ENCODE measurements at regions not wholly inside any gene's neighbourhood (a gene's known extent, or its start where the extent isn't known, plus 50 kb on each side); places are given as distances from the start of the nearest gene placed in this dataset.

DNA sequence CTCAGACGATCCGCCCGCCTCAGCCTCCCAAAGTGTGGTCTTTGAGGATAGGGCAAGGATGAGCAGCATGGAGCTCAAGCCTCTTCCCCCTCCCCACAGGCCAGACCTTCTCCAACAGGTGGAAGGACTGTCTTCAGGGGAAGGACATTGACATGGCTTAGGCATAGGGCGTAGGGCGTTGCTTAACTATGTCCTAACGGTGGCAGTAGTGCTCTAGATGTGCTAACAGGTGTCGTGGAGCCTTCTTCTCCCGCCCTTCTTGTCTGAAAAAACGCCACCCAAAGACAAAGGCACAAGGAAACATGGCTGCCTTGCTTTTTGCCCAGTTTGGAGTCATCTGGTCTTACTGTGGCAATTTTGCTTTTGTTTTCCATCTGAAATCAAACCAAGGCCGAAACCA, 219.8 kb downstream of the OR13H1 start:
- Histone ChIP-seq H3K27ac (ENCODE audit: low read length, poor library complexity, severe bottlenecking) (no peak overlapping the region), H3K23ac (ENCODE audit: low read length in 2 of 2) (no peak overlapping the region), H3K4me2 (ENCODE audit: low read length, poor library complexity, severe bottlenecking) (no peak overlapping the region), H4K91ac (ENCODE audit: low read length) (no peak overlapping the region), H3K4me1 (ENCODE audit: control insufficient read depth, insufficient read depth, low read depth, low read length) (no peaks in the 10 kb centered on the region), H2AFZ (ENCODE audit: low read depth, low read length) (no peak overlapping the region), H3K27me3 (ENCODE audit: control insufficient read depth in 1 of 2, insufficient read depth in 1 of 2, low read length in 2 of 2) (no peaks in the 10 kb centered on the region), H3K79me1 (replicated peaks; ENCODE audit: low read length, poor library complexity, severe bottlenecking) (no peaks in the 10 kb centered on the region), H3K18ac (ENCODE audit: low read depth in 1 of 2, low read length in 2 of 2) (no peak overlapping the region), H2AK5ac (ENCODE audit: low read length, severe bottlenecking) (no peak overlapping the region), H2BK120ac (ENCODE audit: low read depth, low read length) (no peak overlapping the region), H3K4ac (ENCODE audit: low read depth in 1 of 2, low read length in 2 of 2) (no peak overlapping the region), H2BK15ac (ENCODE audit: low read depth, poor library complexity, severe bottlenecking) (no peak overlapping the region), H3K9me3 (ENCODE audit: control insufficient read depth, low read length) (no peaks in the 10 kb centered on the region), H3K14ac (ENCODE audit: low read length in 2 of 2) (no peak overlapping the region), H3K9ac (ENCODE audit: low read length) (peak overlapping the region; percentile 73), H3K4me3 (ENCODE audit: insufficient read depth in 1 of 2, low read depth in 1 of 2, low read length in 2 of 2) (peak overlapping the region in 1 of 2 experiments; percentile 75), H3K36me3 (ENCODE audit: control insufficient read depth in 1 of 2, insufficient read depth in 2 of 2, low read depth in 1 of 2, low read length in 2 of 2) (no peaks in the 10 kb centered on the region), H4K8ac (ENCODE audit: low read length) (no peak overlapping the region), H2BK5ac (ENCODE audit: low read depth, low read length, poor library complexity, severe bottlenecking) (no peak overlapping the region), H2BK12ac (ENCODE audit: low read length in 2 of 2) (no peak overlapping the region)
- 92% methylated on average over 7 of the region's 10 CpGs for WGBS
- DNase-seq: no peak

DNA sequence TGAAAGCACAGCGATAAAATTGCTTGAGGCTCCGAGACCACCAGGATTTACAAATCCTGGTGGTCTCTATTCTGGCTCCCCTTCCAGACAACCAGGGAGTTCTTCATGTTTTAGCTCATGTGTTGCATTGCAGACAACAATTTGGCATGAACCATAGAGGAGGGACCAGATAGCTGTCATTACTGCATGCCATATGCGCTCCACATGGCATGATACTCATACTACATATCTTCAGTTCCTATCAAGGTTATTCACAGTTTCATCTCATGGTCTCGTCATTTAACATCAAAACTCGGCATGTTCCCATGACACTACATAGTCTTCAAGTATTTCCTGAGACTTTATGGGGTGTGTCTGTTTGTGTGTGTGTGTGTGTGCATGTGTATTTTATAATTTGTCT, 220.3 kb downstream of the OR13H1 start:
- no peaks in the 10 kb centered on the region for H3K27me3 ChIP-seq (ENCODE audit: control insufficient read depth in 1 of 2, insufficient read depth in 1 of 2, low read length in 2 of 2)
- no peak overlapping the region for H3K23ac ChIP-seq (ENCODE audit: low read length in 2 of 2)
- peak overlapping the region; percentile 73 for H3K9ac ChIP-seq (ENCODE audit: low read length)
- no peak overlapping the region for H2BK12ac ChIP-seq (ENCODE audit: low read length in 2 of 2)
- H3K4ac ChIP-seq (ENCODE audit: low read depth in 1 of 2, low read length in 2 of 2): no peak overlapping the region
- no peak overlapping the region for H3K18ac ChIP-seq (ENCODE audit: low read depth in 1 of 2, low read length in 2 of 2)
- H3K4me3 ChIP-seq (ENCODE audit: insufficient read depth in 1 of 2, low read depth in 1 of 2, low read length in 2 of 2): peak overlapping the region in 1 of 2 experiments; percentile 75
- H3K79me1 ChIP-seq (replicated peaks; ENCODE audit: low read length, poor library complexity, severe bottlenecking): no peaks in the 10 kb centered on the region
- H3K27ac ChIP-seq (ENCODE audit: low read length, poor library complexity, severe bottlenecking): no peak overlapping the region
- no peak for DNase-seq
- H3K4me1 ChIP-seq (ENCODE audit: control insufficient read depth, insufficient read depth, low read depth, low read length): no peaks in the 10 kb centered on the region
- no peak overlapping the region for H2AFZ ChIP-seq (ENCODE audit: low read depth, low read length)
- H4K8ac ChIP-seq (ENCODE audit: low read length): no peak overlapping the region
- H3K9me3 ChIP-seq (ENCODE audit: control insufficient read depth, low read length): no peaks in the 10 kb centered on the region
- no peak overlapping the region for H2BK120ac ChIP-seq (ENCODE audit: low read depth, low read length)
- H3K4me2 ChIP-seq (ENCODE audit: low read length, poor library complexity, severe bottlenecking): no peak overlapping the region
- no peak overlapping the region for H2BK15ac ChIP-seq (ENCODE audit: low read depth, poor library complexity, severe bottlenecking)
- 98% methylated on average over 5 of the region's 5 CpGs for WGBS
- no peak overlapping the region for H2BK5ac ChIP-seq (ENCODE audit: low read depth, low read length, poor library complexity, severe bottlenecking)
- no peaks in the 10 kb centered on the region for H3K36me3 ChIP-seq (ENCODE audit: control insufficient read depth in 1 of 2, insufficient read depth in 2 of 2, low read depth in 1 of 2, low read length in 2 of 2)
- no peak overlapping the region for H3K14ac ChIP-seq (ENCODE audit: low read length in 2 of 2)
- H4K91ac ChIP-seq (ENCODE audit: low read length): no peak overlapping the region
- H2AK5ac ChIP-seq (ENCODE audit: low read length, severe bottlenecking): no peak overlapping the region

DNA sequence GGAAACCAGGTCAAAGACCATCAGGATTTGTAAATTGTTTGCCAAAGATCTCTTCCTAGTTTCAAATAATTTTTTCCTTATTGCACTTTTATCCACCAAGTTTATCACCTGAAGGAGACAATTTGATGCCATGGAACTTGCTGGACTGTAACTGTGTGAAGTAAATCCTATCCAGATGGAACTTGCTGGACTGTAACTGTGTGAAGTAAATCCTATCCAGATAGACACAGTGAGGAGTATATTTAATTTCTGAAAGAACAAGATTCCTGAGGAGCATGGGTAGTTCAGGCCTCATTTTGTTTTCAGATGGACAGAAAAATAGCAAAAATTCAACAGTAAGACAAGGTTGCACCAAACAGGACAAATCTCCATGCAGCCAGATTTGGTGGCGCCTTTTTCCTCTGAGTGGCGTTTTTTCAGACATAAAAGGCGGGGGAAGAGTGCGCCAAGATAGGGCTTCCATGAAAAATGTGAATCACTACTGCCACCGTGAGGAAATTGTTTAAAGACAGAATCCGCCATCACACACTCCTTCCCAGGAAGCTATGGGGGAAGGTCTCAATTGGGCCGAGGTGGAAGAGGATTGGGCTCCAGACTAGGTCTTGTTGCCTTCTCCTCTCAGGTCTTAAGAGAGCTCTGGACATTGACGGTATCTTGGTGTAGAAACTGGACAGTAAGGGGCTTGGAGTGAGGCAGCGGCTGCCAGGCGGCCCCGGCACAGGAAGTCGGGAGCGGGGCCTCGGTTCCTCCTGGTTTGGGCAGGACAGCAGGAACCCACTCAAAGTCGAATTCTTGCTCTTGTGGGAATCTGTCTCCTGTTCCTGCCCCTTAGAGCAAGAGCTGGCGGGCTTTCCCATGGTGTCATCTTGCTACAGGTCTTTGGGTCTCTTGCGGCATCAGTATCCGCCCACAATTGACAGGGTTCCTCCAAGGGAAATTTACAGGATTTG, 234.7 kb downstream of the OR13H1 start:
- H3K18ac ChIP-seq (ENCODE audit: low read depth in 1 of 2, low read length in 2 of 2): no peak overlapping the region
- H3K4ac ChIP-seq (ENCODE audit: low read depth in 1 of 2, low read length in 2 of 2): no peak overlapping the region
- no peak overlapping the region for H2AK5ac ChIP-seq (ENCODE audit: low read length, severe bottlenecking)
- H2BK120ac ChIP-seq (ENCODE audit: low read depth, low read length): no peak overlapping the region
- peak overlapping the region in 1 of 2 experiments; percentile 78 for H3K4me3 ChIP-seq (ENCODE audit: insufficient read depth in 1 of 2, low read depth in 1 of 2, low read length in 2 of 2)
- WGBS: 99% methylated on average over 15 of the region's 18 CpGs
- H3K36me3 ChIP-seq (ENCODE audit: control insufficient read depth in 1 of 2, insufficient read depth in 2 of 2, low read depth in 1 of 2, low read length in 2 of 2): peaks cover 0 to 8% of the 10 kb centered on the region in 2 experiments
- no peak overlapping the region for H2AFZ ChIP-seq (ENCODE audit: low read depth, low read length)
- H3K9me3 ChIP-seq (ENCODE audit: control insufficient read depth, low read length): no peaks in the 10 kb centered on the region
- no peak overlapping the region for H4K8ac ChIP-seq (ENCODE audit: low read length)
- H2BK15ac ChIP-seq (ENCODE audit: low read depth, poor library complexity, severe bottlenecking): no peak overlapping the region
- no peak overlapping the region for H2BK12ac ChIP-seq (ENCODE audit: low read length in 2 of 2)
- peaks cover 0 to 5% of the 10 kb centered on the region in 2 experiments for H3K27me3 ChIP-seq (ENCODE audit: control insufficient read depth in 1 of 2, insufficient read depth in 1 of 2, low read length in 2 of 2)
- H3K4me1 ChIP-seq (ENCODE audit: control insufficient read depth, insufficient read depth, low read depth, low read length): no peaks in the 10 kb centered on the region
- no peak for DNase-seq
- no peak overlapping the region for H3K14ac ChIP-seq (ENCODE audit: low read length in 2 of 2)
- H2BK5ac ChIP-seq (ENCODE audit: low read depth, low read length, poor library complexity, severe bottlenecking): no peak overlapping the region
- no peak overlapping the region for H3K27ac ChIP-seq (ENCODE audit: low read length, poor library complexity, severe bottlenecking)
- H3K79me1 ChIP-seq (replicated peaks; ENCODE audit: low read length, poor library complexity, severe bottlenecking): peaks cover 3% of the 10 kb centered on the region
- H4K91ac ChIP-seq (ENCODE audit: low read length): no peak overlapping the region
- peak overlapping the region; percentile 92 for H3K9ac ChIP-seq (ENCODE audit: low read length)
- H3K4me2 ChIP-seq (ENCODE audit: low read length, poor library complexity, severe bottlenecking): no peak overlapping the region
- no peak overlapping the region for H3K23ac ChIP-seq (ENCODE audit: low read length in 2 of 2)

DNA sequence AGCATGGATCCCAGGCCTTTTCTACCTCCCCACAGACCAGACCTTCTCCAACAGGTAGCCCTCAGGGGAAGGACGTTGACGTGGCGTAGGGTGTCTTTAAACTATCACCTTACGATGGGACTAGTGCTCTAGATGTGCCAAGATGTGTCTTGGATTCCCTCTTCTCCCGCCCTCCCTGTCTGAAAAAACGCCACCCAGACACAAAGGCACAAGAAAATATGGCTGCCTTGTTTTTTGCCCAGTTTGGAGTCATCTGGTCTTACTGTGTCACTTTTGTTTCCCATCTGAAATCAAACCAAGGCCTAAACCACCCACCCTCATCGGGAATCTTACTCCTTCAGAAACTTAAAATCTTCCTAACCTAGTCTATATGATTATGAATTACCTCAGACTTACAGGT, 235.4 kb downstream of the OR13H1 start:
- Histone ChIP-seq H3K27me3 (ENCODE audit: control insufficient read depth in 1 of 2, insufficient read depth in 1 of 2, low read length in 2 of 2) (peaks cover 0 to 5% of the 10 kb centered on the region in 2 experiments), H3K14ac (ENCODE audit: low read length in 2 of 2) (no peak overlapping the region), H3K4me2 (ENCODE audit: low read length, poor library complexity, severe bottlenecking) (no peak overlapping the region), H2BK15ac (ENCODE audit: low read depth, poor library complexity, severe bottlenecking) (no peak overlapping the region), H3K36me3 (ENCODE audit: control insufficient read depth in 1 of 2, insufficient read depth in 2 of 2, low read depth in 1 of 2, low read length in 2 of 2) (peaks cover 0 to 8% of the 10 kb centered on the region in 2 experiments), H2BK12ac (ENCODE audit: low read length in 2 of 2) (no peak overlapping the region), H3K27ac (ENCODE audit: low read length, poor library complexity, severe bottlenecking) (no peak overlapping the region), H3K9me3 (ENCODE audit: control insufficient read depth, low read length) (no peaks in the 10 kb centered on the region), H2BK5ac (ENCODE audit: low read depth, low read length, poor library complexity, severe bottlenecking) (no peak overlapping the region), H4K91ac (ENCODE audit: low read length) (no peak overlapping the region), H3K4me1 (ENCODE audit: control insufficient read depth, insufficient read depth, low read depth, low read length) (no peaks in the 10 kb centered on the region), H3K23ac (ENCODE audit: low read length in 2 of 2) (no peak overlapping the region), H3K4ac (ENCODE audit: low read depth in 1 of 2, low read length in 2 of 2) (no peak overlapping the region), H2BK120ac (ENCODE audit: low read depth, low read length) (no peak overlapping the region), H2AK5ac (ENCODE audit: low read length, severe bottlenecking) (no peak overlapping the region), H2AFZ (ENCODE audit: low read depth, low read length) (no peak overlapping the region), H3K4me3 (ENCODE audit: insufficient read depth in 1 of 2, low read depth in 1 of 2, low read length in 2 of 2) (peak overlapping the region in 1 of 2 experiments; percentile 78), H3K9ac (ENCODE audit: low read length) (peak overlapping the region; percentile 92), H4K8ac (ENCODE audit: low read length) (no peak overlapping the region), H3K18ac (ENCODE audit: low read depth in 1 of 2, low read length in 2 of 2) (no peak overlapping the region), H3K79me1 (replicated peaks; ENCODE audit: low read length, poor library complexity, severe bottlenecking) (peaks cover 3% of the 10 kb centered on the region)
- 98% methylated on average over 6 of the region's 7 CpGs for WGBS
- no peak for DNase-seq
